ENCODE measurements at regions not wholly inside any gene's neighbourhood (a gene's known extent, or its start where the extent isn't known, plus 50 kb on each side); places are given as distances from the start of the nearest gene placed in this dataset.

GRCh38 chr6:167505782-167506181 is 180.9 kb downstream of the TTLL2 start:
- DNase-seq (ENCODE audit: low read depth) = no peak
- TF ChIP-seq MYC (IDR thresholded peaks at IDR 0.05; ENCODE audit: low read depth, low read length) (no peak), MAX (IDR thresholded peaks at IDR 0.05; ENCODE audit: low read depth, low read length) (no peak), CTCF (IDR thresholded peaks at IDR 0.05; ENCODE audit: low read depth, low read length) (no peak), POLR2A (IDR thresholded peaks at IDR 0.05; ENCODE audit: extremely low read depth, insufficient read length) (no peak)

GRCh38 chr6:167506443-167507301 is 181.8 kb downstream of the TTLL2 start:
- DNase-seq (ENCODE audit: low read depth) = no peak
- no peak overlapping the region for H3K4me3 ChIP-seq (ENCODE audit: low read depth, low read length)
- TF ChIP-seq POLR2A (IDR thresholded peaks at IDR 0.05; ENCODE audit: extremely low read depth, insufficient read length) (no peak), MAX (IDR thresholded peaks at IDR 0.05; ENCODE audit: low read depth, low read length) (no peak)

More at GRCh38 chr6:167505782-167506181, 180.9 kb downstream of the TTLL2 start:
- H3K4me3 ChIP-seq (ENCODE audit: low read depth, low read length) = no peak overlapping the region

- no peak for TF ChIP-seq MYC (IDR thresholded peaks at IDR 0.05; ENCODE audit: low read depth, low read length)
- no peak for TF ChIP-seq CTCF (IDR thresholded peaks at IDR 0.05; ENCODE audit: low read depth, low read length)
- TF ChIP-seq POLR2A (IDR thresholded peaks at IDR 0.05; ENCODE audit: extremely low read depth, insufficient read length) = no peak
- TF ChIP-seq MAX (IDR thresholded peaks at IDR 0.05; ENCODE audit: low read depth, low read length) = no peak
- DNase-seq (ENCODE audit: low read depth) = no peak
- no peak overlapping the region for H3K4me3 ChIP-seq (ENCODE audit: low read depth, low read length)
Measured at GRCh38 chr6:167507376-167507945, 182.6 kb downstream of the TTLL2 start.

GRCh38 chr6:167508919-167509852 is 184.3 kb downstream of the TTLL2 start:
- DNase-seq (ENCODE audit: low read depth) = no peak
- TF ChIP-seq CTCF (IDR thresholded peaks at IDR 0.05; ENCODE audit: low read depth, low read length) (no peak), MYC (IDR thresholded peaks at IDR 0.05; ENCODE audit: low read depth, low read length) (no peak), MAX (IDR thresholded peaks at IDR 0.05; ENCODE audit: low read depth, low read length) (no peak), POLR2A (IDR thresholded peaks at IDR 0.05; ENCODE audit: extremely low read depth, insufficient read length) (no peak)
- no peak overlapping the region for H3K4me3 ChIP-seq (ENCODE audit: low read depth, low read length)

- H3K4me3 ChIP-seq (ENCODE audit: low read depth, low read length) = no peak overlapping the region
- TF ChIP-seq CTCF (IDR thresholded peaks at IDR 0.05; ENCODE audit: low read depth, low read length) (no peak), MYC (IDR thresholded peaks at IDR 0.05; ENCODE audit: low read depth, low read length) (no peak), MAX (IDR thresholded peaks at IDR 0.05; ENCODE audit: low read depth, low read length) (no peak), POLR2A (IDR thresholded peaks at IDR 0.05; ENCODE audit: extremely low read depth, insufficient read length) (no peak)
- DNase-seq (ENCODE audit: low read depth) = no peak
Measured at GRCh38 chr6:167509853-167510220, 185.0 kb downstream of the TTLL2 start.

Measured in NB4 (cell line).